A673 (cell line): ENCODE measurements at regions not wholly inside any gene's neighbourhood (a gene's known extent, or its start where the extent isn't known, plus 50 kb on each side); places are given as distances from the start of the nearest gene placed in this dataset.

Source experiments
- BruUV-seq: library from RNA; stranded (reverse); fragments of 400-500 nt; replicated peaks from 2 replicates; lab custom pipeline; 2021; lab: Mats Ljungman, UMichigan
- CTCF ChIA-PET: fragments of 300-600 bp; sonication (Branson Sonifier 250); formaldehyde crosslinking; loops from one replicate; lab custom pipeline; 2022; ENCODE audit warnings: antibody characterized with exemption; lab: Charles Lee
- POLR2A ChIA-PET: fragments of 300-600 bp; sonication (Branson Sonifier 250); formaldehyde crosslinking; loops from one replicate; lab custom pipeline; 2022; ENCODE audit warnings: antibody characterized with exemption; ENCODE audit not compliant: low non-redundant PET; lab: Charles Lee
- DNase-seq: peaks from one replicate; pipeline ENCODE4 v3.0.0-alpha.2; 2015; ENCODE audit warnings: low spot score
- H3K27ac ChIP-seq: fragments of 200-600 bp; sonication (generic); 2 replicates; pipeline ENCODE4 v1.5.1; 2016; ENCODE audit warnings: mixed run types, low read depth, mild to moderate bottlenecking, mixed read lengths, antibody characterized with exemption, low read length; ENCODE audit not compliant: poor library complexity, severe bottlenecking
- H3K27me3 ChIP-seq: fragments of 200-600 bp; sonication (generic); replicated peaks from 2 replicates; pipeline ENCODE4 v1.6.1; 2017; ENCODE audit warnings: mixed run types, low read depth, mild to moderate bottlenecking, mixed read lengths, antibody characterized with exemption, low read length; ENCODE audit not compliant: insufficient read depth, poor library complexity
- H3K36me3 ChIP-seq: fragments of 200-600 bp; sonication (generic); 2 replicates; pipeline ENCODE4 v1.6.1; 2016; ENCODE audit warnings: mixed run types, mild to moderate bottlenecking, mixed read lengths, antibody characterized with exemption, low read length; ENCODE audit not compliant: insufficient read depth, poor library complexity, severe bottlenecking
- H3K4me1 ChIP-seq: fragments of 200-600 bp; sonication (generic); 2 replicates; pipeline ENCODE4 v1.6.1; 2017; ENCODE audit warnings: mixed run types, mild to moderate bottlenecking, mixed read lengths, antibody characterized with exemption, low read length; ENCODE audit not compliant: insufficient read depth, poor library complexity, severe bottlenecking
- H3K4me3 ChIP-seq: fragments of 200-600 bp; sonication (generic); 2 replicates; pipeline ENCODE4 v1.5.1; 2016; ENCODE audit warnings: low read depth, mixed run types, mild to moderate bottlenecking, mixed read lengths, low read length; ENCODE audit not compliant: poor library complexity, severe bottlenecking
- H3K9me3 ChIP-seq: fragments of 200-600 bp; sonication (generic); 2 replicates; pipeline ENCODE4 v1.6.1; 2016; ENCODE audit warnings: mixed run types, low read depth, mild to moderate bottlenecking, mixed read lengths, antibody characterized with exemption, low read length; ENCODE audit not compliant: poor library complexity, severe bottlenecking
- EZH2 ChIP-seq: fragments of 200-600 bp; sonication (generic); IDR thresholded peaks from 2 replicates; pipeline ENCODE4 v1.6.1; 2017; ENCODE audit warnings: borderline replicate concordance, low read depth, mild to moderate bottlenecking, mixed read lengths, antibody characterized with exemption, low read length; ENCODE audit not compliant: poor library complexity, severe bottlenecking
- intact Hi-C: fragments of 100-400 bp; cut with micrococcal nuclease; formaldehyde crosslinking; loops from one replicate; pipeline ENCODE4 v1.10.0; 2022; ENCODE audit not compliant: unreplicated experiment
- TF ChIP-seq, protein P1 (sequence below): fragments of 300-800, 200-600 bp; sonication (generic); conservative IDR thresholded peaks from 2 replicates; pipeline ENCODE4 v1.5.1; 2017; ENCODE audit warnings: low read depth, mild to moderate bottlenecking, antibody characterized with exemption, low read length, moderate library complexity, mixed read lengths

DNA sequence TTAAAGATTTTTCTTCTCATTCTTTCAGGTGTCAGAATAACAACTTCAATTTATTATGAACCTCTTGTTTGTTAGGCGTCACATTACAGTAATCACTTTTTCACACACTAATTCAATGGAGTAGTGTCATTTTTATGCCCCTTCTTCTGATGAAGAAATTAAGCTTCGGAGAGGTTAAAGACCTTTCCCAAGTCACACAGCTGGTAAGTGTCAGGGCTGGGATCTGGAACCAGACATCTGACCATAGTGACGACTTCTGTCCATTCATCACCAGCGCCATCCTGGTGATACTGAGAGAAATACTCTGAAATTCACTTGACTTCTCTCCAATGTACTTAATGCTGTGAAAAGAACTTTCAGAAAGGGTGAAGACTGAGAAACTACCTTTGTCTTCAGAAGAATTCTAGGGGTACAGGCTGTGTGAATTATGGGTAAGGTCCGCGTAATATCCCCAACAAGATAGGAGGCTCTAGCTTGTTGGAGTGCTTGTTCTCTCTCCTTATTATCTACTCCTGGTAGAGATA is 173.8 kb downstream of the GAS1 start:
- no peak for TF ChIP-seq EZH2
- TF ChIP-seq, protein P1, sequence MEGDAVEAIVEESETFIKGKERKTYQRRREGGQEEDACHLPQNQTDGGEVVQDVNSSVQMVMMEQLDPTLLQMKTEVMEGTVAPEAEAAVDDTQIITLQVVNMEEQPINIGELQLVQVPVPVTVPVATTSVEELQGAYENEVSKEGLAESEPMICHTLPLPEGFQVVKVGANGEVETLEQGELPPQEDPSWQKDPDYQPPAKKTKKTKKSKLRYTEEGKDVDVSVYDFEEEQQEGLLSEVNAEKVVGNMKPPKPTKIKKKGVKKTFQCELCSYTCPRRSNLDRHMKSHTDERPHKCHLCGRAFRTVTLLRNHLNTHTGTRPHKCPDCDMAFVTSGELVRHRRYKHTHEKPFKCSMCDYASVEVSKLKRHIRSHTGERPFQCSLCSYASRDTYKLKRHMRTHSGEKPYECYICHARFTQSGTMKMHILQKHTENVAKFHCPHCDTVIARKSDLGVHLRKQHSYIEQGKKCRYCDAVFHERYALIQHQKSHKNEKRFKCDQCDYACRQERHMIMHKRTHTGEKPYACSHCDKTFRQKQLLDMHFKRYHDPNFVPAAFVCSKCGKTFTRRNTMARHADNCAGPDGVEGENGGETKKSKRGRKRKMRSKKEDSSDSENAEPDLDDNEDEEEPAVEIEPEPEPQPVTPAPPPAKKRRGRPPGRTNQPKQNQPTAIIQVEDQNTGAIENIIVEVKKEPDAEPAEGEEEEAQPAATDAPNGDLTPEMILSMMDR, result no peak
- H3K27ac ChIP-seq, result no peak overlapping the region
- ChIA-PET CTCF (no interaction called here), POLR2A (interaction anchor here (0.6 kb wide), 1 partner anchor 197 kb away, joined by 3 read pairs; no protein-coding TSS in a partner anchor)
- no peaks in the 10 kb centered on the region for H3K4me1 ChIP-seq
- H3K27me3 ChIP-seq, result no peaks in the 10 kb centered on the region
- BruUV-seq, result no TSS peak
- no peak overlapping the region for H3K4me3 ChIP-seq
- H3K9me3 ChIP-seq, result no peaks in the 10 kb centered on the region
- intact Hi-C loops, result no loop called here
- H3K36me3 ChIP-seq, result no peaks in the 10 kb centered on the region
- no peak for DNase-seq

DNA sequence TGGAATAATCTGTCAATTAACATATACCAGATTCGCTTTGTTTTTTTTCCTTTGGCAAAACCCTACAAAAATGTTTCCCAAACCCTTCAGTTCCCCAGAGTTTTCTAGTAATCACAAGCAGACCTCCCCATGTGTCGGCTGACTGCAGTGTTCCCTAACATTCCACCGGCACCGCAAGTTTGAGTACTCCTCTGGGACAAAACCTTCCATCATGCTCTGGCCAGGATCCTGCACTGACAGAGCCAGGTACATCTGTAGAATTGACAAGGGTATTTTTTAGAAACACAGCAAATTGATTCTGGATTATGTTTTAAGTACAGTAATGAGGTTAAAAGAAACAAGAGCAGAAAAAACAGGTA is 174.7 kb downstream of the GAS1 start:
- no peaks in the 10 kb centered on the region for H3K9me3 ChIP-seq
- H3K4me1 ChIP-seq, result no peaks in the 10 kb centered on the region
- intact Hi-C loops, result no loop called here
- no peaks in the 10 kb centered on the region for H3K36me3 ChIP-seq
- POLR2A ChIA-PET, result no interaction called here
- CTCF ChIA-PET, result no interaction called here
- H3K4me3 ChIP-seq, result no peak overlapping the region
- no TSS peak for BruUV-seq
- no peak for TF ChIP-seq EZH2
- TF ChIP-seq, protein P1, result no peak
- H3K27me3 ChIP-seq, result no peaks in the 10 kb centered on the region
- no peak for DNase-seq
- H3K27ac ChIP-seq, result no peak overlapping the region

DNA sequence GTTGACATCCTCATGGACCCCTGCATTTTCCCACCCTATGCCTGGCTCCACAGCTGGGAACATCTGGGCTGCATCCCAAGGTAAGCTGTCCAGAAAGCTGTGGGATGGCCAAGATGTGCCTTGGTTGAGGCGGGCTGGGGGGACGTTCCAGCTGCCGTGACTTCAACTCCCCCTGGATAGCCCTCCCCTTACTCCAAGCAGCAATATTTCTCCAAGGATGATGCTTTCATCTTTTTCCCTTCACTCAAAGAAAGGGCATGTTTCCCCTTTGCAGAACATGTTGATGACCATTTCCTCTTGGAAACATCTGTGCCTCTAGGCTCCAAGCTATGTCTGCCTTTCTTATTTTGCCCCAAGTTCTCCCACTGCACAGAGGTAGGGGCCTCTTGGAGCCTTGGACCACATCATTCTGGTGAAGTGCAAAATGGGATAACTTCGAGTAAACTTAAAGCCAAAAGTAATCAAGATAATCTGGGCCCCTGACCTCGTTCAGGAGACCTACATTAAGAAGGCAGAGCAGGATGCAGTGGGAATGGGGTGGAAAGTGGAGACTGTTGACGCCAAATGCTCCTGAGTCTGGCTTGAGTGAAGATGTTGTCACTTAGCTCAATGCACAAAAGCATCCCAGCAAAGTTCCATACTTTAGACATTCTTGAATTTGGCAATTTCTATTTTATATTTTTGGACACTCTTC is 175.2 kb downstream of the GAS1 start:
- ChIA-PET CTCF (no interaction called here), POLR2A (no interaction called here)
- BruUV-seq, result no TSS peak
- Histone ChIP-seq H3K4me1 (no peaks in the 10 kb centered on the region), H3K27me3 (no peaks in the 10 kb centered on the region), H3K9me3 (no peaks in the 10 kb centered on the region), H3K4me3 (no peak overlapping the region), H3K27ac (no peak overlapping the region), H3K36me3 (no peaks in the 10 kb centered on the region)
- intact Hi-C loops, result no loop called here
- DNase-seq, result no peak
- TF ChIP-seq, protein P1, result no peak
- no peak for TF ChIP-seq EZH2
